Liver (tissue), 8 donors: ENCODE measurements at regions not wholly inside any gene's neighbourhood (a gene's known extent, or its start where the extent isn't known, plus 50 kb on each side); places are given as distances from the start of the nearest gene placed in this dataset.

Experiments
- DNase-seq: peaks from one replicate; pipeline ENCODE4 v3.0.0-alpha.2; 2017; ENCODE audit warnings: low spot score
- H3K27ac ChIP-seq, 2 donors: one replicate each; pipeline ENCODE4 v1.7.0; 2013; ENCODE audit warnings: inconsistent platforms in 2 of 2, low read length in 2 of 2, control low read depth in 1 of 2, low read depth in 1 of 2, mild to moderate bottlenecking in 1 of 2
- H3K27me3 ChIP-seq, 4 donors: one replicate each; pipeline versions ENCODE4 v1.6.1 to v1.7.0; 2013; ENCODE audit warnings: low read length in 3 of 4, inconsistent platforms in 1 of 4, mild to moderate bottlenecking in 1 of 4, moderate library complexity in 1 of 4; ENCODE audit not compliant: control insufficient read depth in 4 of 4, insufficient read depth in 4 of 4
- H3K36me3 ChIP-seq, 4 donors: one replicate each; pipeline versions ENCODE4 v1.6.1 to v1.7.0; 2013; ENCODE audit warnings: low read length in 3 of 4, mild to moderate bottlenecking in 3 of 4, low read depth in 1 of 4, moderate library complexity in 1 of 4; ENCODE audit not compliant: control insufficient read depth in 4 of 4, insufficient read depth in 3 of 4
- H3K4me1 ChIP-seq, 4 donors: one replicate each; pipeline versions ENCODE4 v1.6.1 to v1.7.0; 2013; ENCODE audit warnings: low read length in 3 of 4, mild to moderate bottlenecking in 3 of 4, moderate library complexity in 1 of 4; ENCODE audit not compliant: control insufficient read depth in 4 of 4, insufficient read depth in 4 of 4
- H3K4me3 ChIP-seq, 3 donors: one replicate each; pipeline versions ENCODE4 v1.6.1 to v1.7.0; 2013; ENCODE audit warnings: low read length in 3 of 3, control low read depth in 1 of 3, low read depth in 1 of 3, mild to moderate bottlenecking in 1 of 3
- H3K9ac ChIP-seq, 2 donors: one replicate each; pipeline ENCODE4 v1.7.0; 2013; ENCODE audit warnings: low read length in 2 of 2, mild to moderate bottlenecking in 2 of 2, moderate library complexity in 2 of 2, control low read depth in 1 of 2, low read depth in 1 of 2
- H3K9me3 ChIP-seq, 4 donors: one replicate each; pipeline versions ENCODE4 v1.6.1 to v1.7.0; 2013; ENCODE audit warnings: low read length in 3 of 4; ENCODE audit not compliant: control insufficient read depth in 4 of 4
- EGR1 ChIP-seq, 2 donors: IDR thresholded peaks; 2 replicates each; pipeline ENCODE4 v1.6.1; 2016 to 2018; ENCODE audit warnings: antibody characterized with exemption in 2 of 2, low read depth in 2 of 2
- FOXA1 ChIP-seq: IDR thresholded peaks from 2 replicates; pipeline ENCODE4 v1.6.1; 2016; ENCODE audit warnings: antibody characterized with exemption
- GABPA ChIP-seq, 2 donors: IDR thresholded peaks in 1 of 2; conservative IDR thresholded peaks in 1 of 2; 2 replicates each; pipeline ENCODE4 v1.6.1; 2016; ENCODE audit warnings: antibody characterized with exemption in 2 of 2, mild to moderate bottlenecking in 1 of 2, moderate library complexity in 1 of 2
- HNF4G ChIP-seq: IDR thresholded peaks from 2 replicates; pipeline ENCODE4 v1.6.1; 2016; ENCODE audit warnings: antibody characterized with exemption
- JUND ChIP-seq, 2 donors: IDR thresholded peaks; 2 replicates each; pipeline ENCODE4 v1.6.1; 2016; ENCODE audit warnings: antibody characterized with exemption in 2 of 2
- NR2F2 ChIP-seq: IDR thresholded peaks from 2 replicates; pipeline ENCODE4 v1.6.1; 2016; ENCODE audit warnings: antibody characterized with exemption
- RAD21 ChIP-seq, 2 donors: IDR thresholded peaks; 2 replicates each; pipeline ENCODE4 v1.6.1; 2016; ENCODE audit warnings: antibody characterized with exemption in 2 of 2, mild to moderate bottlenecking in 2 of 2
- RXRA ChIP-seq, 2 donors: IDR thresholded peaks; 2 replicates each; pipeline ENCODE4 v1.6.1; 2017 to 2018; ENCODE audit warnings: antibody characterized with exemption in 2 of 2, mild to moderate bottlenecking in 1 of 2
- SP1 ChIP-seq: IDR thresholded peaks from 2 replicates; pipeline ENCODE4 v1.6.1; 2018; ENCODE audit warnings: antibody characterized with exemption, mild to moderate bottlenecking
- TAF1 ChIP-seq: conservative IDR thresholded peaks from 2 replicates; pipeline ENCODE4 v1.6.1; 2016; ENCODE audit warnings: antibody characterized with exemption, mild to moderate bottlenecking
- YY1 ChIP-seq: IDR thresholded peaks from 2 replicates; pipeline ENCODE4 v1.6.1; 2016; ENCODE audit warnings: antibody characterized with exemption, mild to moderate bottlenecking
- WGBS: extraction: QIAGEN DNeasy Blood & Tissue Kit; methylation state at CpG from one replicate; pipeline ENCODE4 v1.1.7; 2013; 5-methylcytosine and 5-hydroxymethylcytosine counted together
- TF ChIP-seq, protein P1 (sequence below): fragments of 150-350 bp; IDR thresholded peaks from 2 replicates; pipeline ENCODE4 v1.5.1; 2017; ENCODE audit warnings: improper control_type of control experiment, low read depth, low read length; ENCODE audit not compliant: missing input control
- TF ChIP-seq, protein P2 (sequence below): IDR thresholded peaks from 2 replicates; pipeline ENCODE4 v1.6.1; 2016; ENCODE audit warnings: antibody characterized with exemption
- TF ChIP-seq, protein P3 (sequence below): IDR thresholded peaks from 2 replicates; pipeline ENCODE4 v1.6.1; 2016; ENCODE audit warnings: antibody characterized with exemption
- donor health status: healthy.
- donor health status: healthy.
- donor health status: healthy.
- donor health status: healthy.
- donor health status: healthy.

DNA sequence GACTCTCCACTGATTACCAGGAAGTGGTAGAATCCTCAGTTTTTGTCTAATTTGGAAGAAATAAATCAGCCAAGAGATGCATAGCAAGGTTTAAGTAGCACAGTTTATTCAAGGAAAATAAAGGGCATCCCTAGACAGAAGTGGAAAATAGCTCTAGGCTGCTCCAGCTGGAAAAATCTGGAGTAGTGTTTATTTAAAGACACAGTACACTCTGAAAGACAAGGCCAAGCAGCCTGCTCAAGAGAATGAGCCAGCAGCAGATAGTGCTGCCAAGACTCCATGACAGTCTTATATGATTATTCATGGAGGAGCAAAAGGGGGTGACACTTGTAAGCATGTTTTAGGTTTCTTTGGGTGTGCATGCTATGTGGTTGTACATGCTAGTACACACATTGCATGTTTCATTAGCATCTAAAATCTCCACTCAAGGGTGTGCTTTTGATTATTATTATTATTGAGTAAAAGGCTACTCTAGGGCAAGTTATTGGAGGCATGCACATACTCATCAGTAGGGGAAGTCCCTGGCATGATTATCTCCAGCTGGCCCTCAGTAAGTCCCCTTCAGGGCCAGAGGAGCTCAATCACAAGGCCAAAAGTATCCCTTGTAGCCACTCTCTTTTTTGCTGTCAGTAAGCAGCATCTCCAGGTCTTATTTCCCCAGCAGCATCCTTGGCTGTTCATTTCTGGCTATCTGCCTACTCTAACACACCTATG is 85.1 kb upstream of the USP9Y start (continued):
- TF ChIP-seq FOXA1 (no peak), JUND (IDR thresholded peaks at IDR 0.05) (no peak), EGR1 (IDR thresholded peaks at IDR 0.05; ENCODE audit: low read depth in 2 of 2) (no peak)

DNA sequence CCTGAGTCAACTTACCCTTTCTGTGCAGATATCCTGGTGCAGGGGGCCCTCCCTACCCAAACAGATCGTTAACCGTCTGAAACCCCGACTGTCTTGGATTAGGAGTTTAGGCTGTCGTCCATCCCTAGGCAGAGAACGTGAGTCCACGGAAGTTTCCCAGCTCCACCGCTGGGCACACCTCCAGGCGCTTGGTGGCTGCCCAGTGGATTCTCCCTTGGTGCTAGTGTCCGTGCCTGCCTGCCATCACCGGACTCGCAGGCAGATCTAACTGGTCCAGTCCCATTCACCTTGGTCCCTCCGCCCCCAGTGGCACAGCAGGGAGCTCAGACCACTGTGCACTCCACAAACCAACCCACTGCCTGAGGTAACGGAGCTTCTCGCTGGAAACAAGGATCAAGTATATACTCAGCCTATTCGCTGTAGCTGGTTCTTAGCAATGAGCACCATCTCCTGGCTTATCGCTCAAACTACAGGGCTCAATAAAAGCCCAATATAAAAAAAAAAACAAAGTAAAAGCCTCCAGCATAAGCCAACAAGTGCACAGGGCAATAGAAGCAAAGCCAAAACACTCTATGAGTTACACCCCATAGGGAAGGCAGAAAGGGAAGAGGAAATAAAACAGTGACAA is 79.5 kb upstream of the USP9Y start:
- 27% methylated on average over 16 of the region's 16 CpGs for WGBS
- no peak overlapping the region for H3K27ac ChIP-seq
- TF ChIP-seq, protein P1, sequence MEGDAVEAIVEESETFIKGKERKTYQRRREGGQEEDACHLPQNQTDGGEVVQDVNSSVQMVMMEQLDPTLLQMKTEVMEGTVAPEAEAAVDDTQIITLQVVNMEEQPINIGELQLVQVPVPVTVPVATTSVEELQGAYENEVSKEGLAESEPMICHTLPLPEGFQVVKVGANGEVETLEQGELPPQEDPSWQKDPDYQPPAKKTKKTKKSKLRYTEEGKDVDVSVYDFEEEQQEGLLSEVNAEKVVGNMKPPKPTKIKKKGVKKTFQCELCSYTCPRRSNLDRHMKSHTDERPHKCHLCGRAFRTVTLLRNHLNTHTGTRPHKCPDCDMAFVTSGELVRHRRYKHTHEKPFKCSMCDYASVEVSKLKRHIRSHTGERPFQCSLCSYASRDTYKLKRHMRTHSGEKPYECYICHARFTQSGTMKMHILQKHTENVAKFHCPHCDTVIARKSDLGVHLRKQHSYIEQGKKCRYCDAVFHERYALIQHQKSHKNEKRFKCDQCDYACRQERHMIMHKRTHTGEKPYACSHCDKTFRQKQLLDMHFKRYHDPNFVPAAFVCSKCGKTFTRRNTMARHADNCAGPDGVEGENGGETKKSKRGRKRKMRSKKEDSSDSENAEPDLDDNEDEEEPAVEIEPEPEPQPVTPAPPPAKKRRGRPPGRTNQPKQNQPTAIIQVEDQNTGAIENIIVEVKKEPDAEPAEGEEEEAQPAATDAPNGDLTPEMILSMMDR, result peak; percentile 38
- TF ChIP-seq RAD21 (IDR thresholded peaks at IDR 0.05), result peak in 1 of 2 donors; percentile 85
- TF ChIP-seq JUND (IDR thresholded peaks at IDR 0.05), result no peak

DNA sequence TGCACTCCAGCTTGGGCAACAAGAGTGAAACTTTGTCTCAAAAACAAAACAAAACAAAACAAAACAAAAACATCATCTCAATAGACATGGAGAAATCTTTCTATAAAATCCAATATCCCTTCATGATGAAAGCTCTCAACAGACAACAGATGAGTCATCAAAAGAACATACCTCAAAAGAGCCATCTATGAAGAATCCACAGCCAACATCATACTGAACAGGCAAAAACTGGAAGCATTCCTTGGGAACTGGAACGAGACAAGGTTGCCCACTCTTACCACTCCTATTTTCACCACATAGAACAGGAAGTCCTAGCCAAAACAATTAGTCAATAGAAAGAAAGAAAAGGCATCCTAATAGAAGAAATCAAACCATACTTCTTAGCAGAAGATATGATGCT is 77.8 kb upstream of the USP9Y start:
- WGBS, result 43% methylated on average over 1 of the region's 1 CpG

More for the DNA sequence above, 79.5 kb upstream of the USP9Y start:
- Histone ChIP-seq H3K9ac (no peak overlapping the region), H3K27me3 (no peaks in the 10 kb centered on the region), H3K36me3 (no peaks in the 10 kb centered on the region), H3K9me3 (no peaks in the 10 kb centered on the region), H3K4me3 (peak overlapping the region in 1 of 3 donors; percentile 47), H3K4me1 (peaks cover 0 to 2% (median 0%) of the 10 kb centered on the region in 4 donors)
- DNase-seq, result no peak

More for the DNA sequence above, 77.8 kb upstream of the USP9Y start:
- TF ChIP-seq, protein P2, sequence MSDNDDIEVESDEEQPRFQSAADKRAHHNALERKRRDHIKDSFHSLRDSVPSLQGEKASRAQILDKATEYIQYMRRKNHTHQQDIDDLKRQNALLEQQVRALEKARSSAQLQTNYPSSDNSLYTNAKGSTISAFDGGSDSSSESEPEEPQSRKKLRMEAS, result no peak
- no peak for TF ChIP-seq SP1
- TF ChIP-seq FOXA1, result no peak
- no peak for TF ChIP-seq TAF1
- no peak for TF ChIP-seq NR2F2
- TF ChIP-seq, protein P3, sequence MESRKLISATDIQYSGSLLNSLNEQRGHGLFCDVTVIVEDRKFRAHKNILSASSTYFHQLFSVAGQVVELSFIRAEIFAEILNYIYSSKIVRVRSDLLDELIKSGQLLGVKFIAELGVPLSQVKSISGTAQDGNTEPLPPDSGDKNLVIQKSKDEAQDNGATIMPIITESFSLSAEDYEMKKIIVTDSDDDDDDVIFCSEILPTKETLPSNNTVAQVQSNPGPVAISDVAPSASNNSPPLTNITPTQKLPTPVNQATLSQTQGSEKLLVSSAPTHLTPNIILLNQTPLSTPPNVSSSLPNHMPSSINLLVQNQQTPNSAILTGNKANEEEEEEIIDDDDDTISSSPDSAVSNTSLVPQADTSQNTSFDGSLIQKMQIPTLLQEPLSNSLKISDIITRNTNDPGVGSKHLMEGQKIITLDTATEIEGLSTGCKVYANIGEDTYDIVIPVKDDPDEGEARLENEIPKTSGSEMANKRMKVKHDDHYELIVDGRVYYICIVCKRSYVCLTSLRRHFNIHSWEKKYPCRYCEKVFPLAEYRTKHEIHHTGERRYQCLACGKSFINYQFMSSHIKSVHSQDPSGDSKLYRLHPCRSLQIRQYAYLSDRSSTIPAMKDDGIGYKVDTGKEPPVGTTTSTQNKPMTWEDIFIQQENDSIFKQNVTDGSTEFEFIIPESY, result no peak
- TF ChIP-seq, protein P1, result no peak
- no peak for TF ChIP-seq GABPA (IDR thresholded peaks at IDR 0.05 in 1 of 2, conservative IDR thresholded peaks at IDR 0.05 in 1 of 2)
- TF ChIP-seq JUND (IDR thresholded peaks at IDR 0.05), result no peak
- TF ChIP-seq RAD21 (IDR thresholded peaks at IDR 0.05), result no peak
- no peak for TF ChIP-seq RXRA (IDR thresholded peaks at IDR 0.05)
- TF ChIP-seq YY1, result no peak
- TF ChIP-seq HNF4G, result no peak
- Histone ChIP-seq H3K27me3 (no peaks in the 10 kb centered on the region), H3K9ac (no peak overlapping the region), H3K36me3 (no peaks in the 10 kb centered on the region), H3K4me1 (peaks cover 0 to 2% (median 0%) of the 10 kb centered on the region in 4 donors), H3K4me3 (no peak overlapping the region), H3K27ac (no peak overlapping the region), H3K9me3 (no peaks in the 10 kb centered on the region)
- DNase-seq, result no peak
